ENCODE measurements at regions not wholly inside any gene's neighbourhood (a gene's known extent, or its start where the extent isn't known, plus 50 kb on each side); places are given as distances from the start of the nearest gene placed in this dataset.
"Not testable (repeated sequence)": the region's sequence is repeated elsewhere in the genome, so short reads cannot be mapped to it uniquely, and the experiment has no call there.

GRCh38 chr12:72747111-72747849 is 475.1 kb downstream of the TRHDE start:
- Histone ChIP-seq H3K9ac (ENCODE audit: insufficient read length, low read depth) (no peak overlapping the region), H3K9me3 (ENCODE audit: insufficient read depth, low read length) (0 out of 2 replicates have a peak, but pooled peaks cover 6% of the 10 kb centered on the region), H3K27me3 (ENCODE audit: insufficient read depth, insufficient read length) (no peaks in the 10 kb centered on the region), H3K4me1 (ENCODE audit: insufficient read depth, insufficient read length) (no peaks in the 10 kb centered on the region), H3K4me3 (ENCODE audit: insufficient read length, low read depth) (no peak overlapping the region), H3K36me3 (ENCODE audit: insufficient read depth, insufficient read length, low read length) (no peaks in the 10 kb centered on the region)
- DNase-seq (ENCODE audit: low read depth, low spot score), result no peak
- no peak for TF ChIP-seq YY1 (IDR thresholded peaks at IDR 0.05; ENCODE audit: insufficient read depth, insufficient read length)
- TF ChIP-seq ZNF274 (IDR thresholded peaks at IDR 0.05; ENCODE audit: low read depth, low read length), result no peak
- no peak for TF ChIP-seq SUZ12 (IDR thresholded peaks at IDR 0.05; ENCODE audit: extremely low read depth, insufficient read depth, insufficient read length)

GRCh38 chr12:72748971-72749370 is 476.8 kb downstream of the TRHDE start:
- no peaks in the 10 kb centered on the region for H3K27me3 ChIP-seq (ENCODE audit: insufficient read depth, insufficient read length)
- DNase-seq (ENCODE audit: low read depth, low spot score), result no peak
- H3K9me3 ChIP-seq (ENCODE audit: insufficient read depth, low read length), result no peaks in the 10 kb centered on the region

DNA sequence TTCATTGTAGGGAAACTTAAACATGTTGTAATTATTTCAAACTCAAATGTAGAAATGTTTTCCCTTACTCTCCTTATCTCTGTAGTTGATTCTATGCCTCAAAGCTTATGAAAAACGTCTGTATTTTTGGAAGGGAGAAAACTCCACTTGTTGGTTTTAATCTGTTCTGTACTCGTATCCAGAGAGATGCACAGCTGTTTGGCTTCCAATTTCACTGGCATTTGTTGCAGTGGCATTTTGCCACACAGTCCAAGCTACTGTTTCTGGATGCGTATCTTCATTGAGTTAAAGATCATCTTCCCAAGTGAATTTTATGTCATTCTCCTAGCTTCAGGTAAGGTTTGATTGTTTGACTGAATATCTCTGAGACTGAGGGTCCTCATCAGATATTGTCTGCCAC is 481.4 kb downstream of the TRHDE start:
- H3K4me3 ChIP-seq (ENCODE audit: insufficient read length, low read depth), result no peak overlapping the region

More at GRCh38 chr12:72748971-72749370, 476.8 kb downstream of the TRHDE start:
- no peak overlapping the region for H3K9ac ChIP-seq (ENCODE audit: insufficient read length, low read depth)
- TF ChIP-seq YY1 (IDR thresholded peaks at IDR 0.05; ENCODE audit: insufficient read depth, insufficient read length), result no peak
- no peak for TF ChIP-seq SUZ12 (IDR thresholded peaks at IDR 0.05; ENCODE audit: extremely low read depth, insufficient read depth, insufficient read length)
- no peak for TF ChIP-seq ZNF274 (IDR thresholded peaks at IDR 0.05; ENCODE audit: low read depth, low read length)
- no peak overlapping the region for H3K4me3 ChIP-seq (ENCODE audit: insufficient read length, low read depth)
- no peaks in the 10 kb centered on the region for H3K36me3 ChIP-seq (ENCODE audit: insufficient read depth, insufficient read length, low read length)
- H3K4me1 ChIP-seq (ENCODE audit: insufficient read depth, insufficient read length), result no peaks in the 10 kb centered on the region

DNA sequence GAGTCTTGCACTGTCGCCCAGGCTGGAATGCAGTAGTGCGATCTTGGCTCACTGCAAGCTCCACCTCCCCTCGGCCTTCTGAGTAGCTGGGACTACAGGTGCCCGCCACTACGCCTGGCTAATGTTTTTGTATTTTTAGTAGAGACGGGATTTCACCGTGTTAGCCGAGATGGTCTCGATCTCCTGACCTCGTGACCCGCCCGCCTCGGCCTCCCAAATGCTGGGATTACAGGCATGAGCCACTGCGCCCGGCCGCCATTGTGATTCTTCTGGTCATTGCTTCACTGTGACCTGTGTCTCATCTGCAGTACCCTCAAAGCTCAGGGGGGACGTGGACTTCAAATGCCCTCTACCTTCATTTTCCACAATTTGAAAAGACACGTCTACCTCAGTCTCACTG is 481.9 kb downstream of the TRHDE start:
- not testable (repeated sequence) for DNase-seq (ENCODE audit: low read depth, low spot score); H3K9me3 ChIP-seq (ENCODE audit: insufficient read depth, low read length); H3K36me3 ChIP-seq (ENCODE audit: insufficient read depth, insufficient read length, low read length); H3K4me1 ChIP-seq (ENCODE audit: insufficient read depth, insufficient read length); H3K9ac ChIP-seq (ENCODE audit: insufficient read length, low read depth); H3K27me3 ChIP-seq (ENCODE audit: insufficient read depth, insufficient read length); H3K4me3 ChIP-seq (ENCODE audit: insufficient read length, low read depth)

More for the DNA sequence above, 481.4 kb downstream of the TRHDE start:
- no peaks in the 10 kb centered on the region for H3K36me3 ChIP-seq (ENCODE audit: insufficient read depth, insufficient read length, low read length)
- H3K4me1 ChIP-seq (ENCODE audit: insufficient read depth, insufficient read length), result no peaks in the 10 kb centered on the region
- no peaks in the 10 kb centered on the region for H3K27me3 ChIP-seq (ENCODE audit: insufficient read depth, insufficient read length)
- DNase-seq (ENCODE audit: low read depth, low spot score), result no peak
- H3K9ac ChIP-seq (ENCODE audit: insufficient read length, low read depth), result no peak overlapping the region
- H3K9me3 ChIP-seq (ENCODE audit: insufficient read depth, low read length), result peaks cover 2% of the 10 kb centered on the region; the same call in 1 of the 2 replicates
- TF ChIP-seq SUZ12 (IDR thresholded peaks at IDR 0.05; ENCODE audit: extremely low read depth, insufficient read depth, insufficient read length), result no peak
- TF ChIP-seq ZNF274 (IDR thresholded peaks at IDR 0.05; ENCODE audit: low read depth, low read length), result no peak
- no peak for TF ChIP-seq YY1 (IDR thresholded peaks at IDR 0.05; ENCODE audit: insufficient read depth, insufficient read length)

- no peaks in the 10 kb centered on the region for H3K4me1 ChIP-seq (ENCODE audit: insufficient read depth, insufficient read length)
- DNase-seq (ENCODE audit: low read depth, low spot score), result no peak
- H3K36me3 ChIP-seq (ENCODE audit: insufficient read depth, insufficient read length, low read length), result no peaks in the 10 kb centered on the region
- TF ChIP-seq YY1 (IDR thresholded peaks at IDR 0.05; ENCODE audit: insufficient read depth, insufficient read length) (no peak), SUZ12 (IDR thresholded peaks at IDR 0.05; ENCODE audit: extremely low read depth, insufficient read depth, insufficient read length) (no peak)
- H3K27me3 ChIP-seq (ENCODE audit: insufficient read depth, insufficient read length), result no peaks in the 10 kb centered on the region
- no peak overlapping the region for H3K4me3 ChIP-seq (ENCODE audit: insufficient read length, low read depth)
- no peaks in the 10 kb centered on the region for H3K9me3 ChIP-seq (ENCODE audit: insufficient read depth, low read length)
- H3K9ac ChIP-seq (ENCODE audit: insufficient read length, low read depth), result no peak overlapping the region
Measured at GRCh38 chr12:72766517-72766916, 494.3 kb downstream of the TRHDE start.

DNA sequence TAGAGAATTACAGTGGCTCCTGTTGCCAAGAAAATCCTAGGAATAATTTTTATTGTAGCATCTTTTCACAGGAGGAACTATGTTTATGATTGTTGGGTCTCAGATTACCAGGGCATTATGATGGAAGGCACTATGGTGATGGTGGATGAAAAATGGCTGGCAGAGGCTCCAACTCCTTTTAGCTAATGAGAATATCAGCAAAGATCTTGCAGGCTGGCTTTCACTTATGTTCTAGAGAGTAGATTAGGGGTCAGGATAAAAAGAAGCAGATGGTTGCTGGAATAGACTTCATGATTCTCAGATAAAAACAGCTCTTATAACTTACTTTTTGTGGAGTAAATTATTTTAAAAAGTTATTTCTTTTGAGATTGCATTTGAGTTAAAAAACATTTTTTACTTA is 501.9 kb downstream of the TRHDE start:
- H3K36me3 ChIP-seq (ENCODE audit: insufficient read depth, insufficient read length, low read length), result no peaks in the 10 kb centered on the region
- H3K9me3 ChIP-seq (ENCODE audit: insufficient read depth, low read length), result no peaks in the 10 kb centered on the region
- no peaks in the 10 kb centered on the region for H3K4me1 ChIP-seq (ENCODE audit: insufficient read depth, insufficient read length)
- H3K27me3 ChIP-seq (ENCODE audit: insufficient read depth, insufficient read length), result no peaks in the 10 kb centered on the region
- H3K4me3 ChIP-seq (ENCODE audit: insufficient read length, low read depth), result no peak overlapping the region
- DNase-seq (ENCODE audit: low read depth, low spot score), result no peak
- no peak overlapping the region for H3K9ac ChIP-seq (ENCODE audit: insufficient read length, low read depth)
- TF ChIP-seq ZNF274 (IDR thresholded peaks at IDR 0.05; ENCODE audit: low read depth, low read length) (no peak), SUZ12 (IDR thresholded peaks at IDR 0.05; ENCODE audit: extremely low read depth, insufficient read depth, insufficient read length) (no peak), YY1 (IDR thresholded peaks at IDR 0.05; ENCODE audit: insufficient read depth, insufficient read length) (no peak)

GRCh38 chr12:72777806-72778205 is 505.6 kb downstream of the TRHDE start:
- H3K4me3 ChIP-seq (ENCODE audit: insufficient read length, low read depth), result no peak overlapping the region
- H3K9me3 ChIP-seq (ENCODE audit: insufficient read depth, low read length), result no peaks in the 10 kb centered on the region
- TF ChIP-seq SUZ12 (IDR thresholded peaks at IDR 0.05; ENCODE audit: extremely low read depth, insufficient read depth, insufficient read length), result no peak
- TF ChIP-seq ZNF274 (IDR thresholded peaks at IDR 0.05; ENCODE audit: low read depth, low read length), result no peak
- no peak for TF ChIP-seq YY1 (IDR thresholded peaks at IDR 0.05; ENCODE audit: insufficient read depth, insufficient read length)
- no peaks in the 10 kb centered on the region for H3K4me1 ChIP-seq (ENCODE audit: insufficient read depth, insufficient read length)
- no peaks in the 10 kb centered on the region for H3K36me3 ChIP-seq (ENCODE audit: insufficient read depth, insufficient read length, low read length)
- no peak for DNase-seq (ENCODE audit: low read depth, low spot score)
- H3K9ac ChIP-seq (ENCODE audit: insufficient read length, low read depth), result no peak overlapping the region
- no peaks in the 10 kb centered on the region for H3K27me3 ChIP-seq (ENCODE audit: insufficient read depth, insufficient read length)
